GM23248 (cell line): ENCODE measurements at regions not wholly inside any gene's neighbourhood (a gene's known extent, or its start where the extent isn't known, plus 50 kb on each side); places are given as distances from the start of the nearest gene placed in this dataset.
"Not testable (repeated sequence)": the region's sequence is repeated elsewhere in the genome, so short reads cannot be mapped to it uniquely, and the experiment has no call there.

ENCODE experiments used
- DNase-seq: peaks from one replicate; pipeline ENCODE4 v3.0.0-alpha.2; 2015
- H2AFZ ChIP-seq: fragments of 200-600 bp; sonication (generic); 2 replicates; pipeline ENCODE4 v1.6.1; 2016; ENCODE audit warnings: antibody characterized with exemption
- H3F3A ChIP-seq: fragments of 200-600 bp; sonication (generic); 2 replicates; pipeline ENCODE4 v1.6.1; 2016; ENCODE audit warnings: mild to moderate bottlenecking, antibody characterized with exemption, mixed run types; ENCODE audit not compliant: insufficient read depth
- H3K27ac ChIP-seq: fragments of 200-600 bp; sonication (generic); 2 replicates; pipeline ENCODE4 v1.5.1; 2016; ENCODE audit warnings: mild to moderate bottlenecking
- H3K27me3 ChIP-seq: fragments of 200-600 bp; sonication (generic); replicated peaks from 2 replicates; pipeline ENCODE4 v1.6.1; 2016; ENCODE audit warnings: mild to moderate bottlenecking; ENCODE audit not compliant: insufficient read depth
- H3K36me3 ChIP-seq: fragments of 200-600 bp; sonication (generic); 2 replicates; pipeline ENCODE4 v1.6.1; 2016; ENCODE audit warnings: low read depth, mild to moderate bottlenecking
- H3K4me1 ChIP-seq: fragments of 200-600 bp; sonication (generic); 2 replicates; pipeline ENCODE4 v1.6.1; 2016; ENCODE audit warnings: mild to moderate bottlenecking; ENCODE audit not compliant: insufficient read depth
- H3K4me2 ChIP-seq: fragments of 200-600 bp; sonication (generic); one replicate; pipeline ENCODE4 v1.6.1; 2016; ENCODE audit warnings: mild to moderate bottlenecking; ENCODE audit not compliant: unreplicated experiment
- H3K4me3 ChIP-seq: fragments of 200-600 bp; sonication (generic); 2 replicates; pipeline ENCODE4 v1.5.1; 2016; ENCODE audit warnings: mild to moderate bottlenecking
- H3K79me2 ChIP-seq: fragments of 200-600 bp; sonication (generic); 2 replicates; pipeline ENCODE4 v1.6.1; 2016; ENCODE audit warnings: mild to moderate bottlenecking; ENCODE audit not compliant: insufficient read depth
- H3K9ac ChIP-seq: fragments of 200-600 bp; sonication (generic); 2 replicates; pipeline ENCODE4 v1.6.1; 2016; ENCODE audit warnings: mild to moderate bottlenecking
- H3K9me2 ChIP-seq: fragments of 200-600 bp; sonication (generic); 2 replicates; pipeline ENCODE4 v1.6.1; 2016; ENCODE audit warnings: mixed run types, mild to moderate bottlenecking, moderate library complexity; ENCODE audit not compliant: insufficient read depth
- H3K9me3 ChIP-seq: fragments of 200-600 bp; sonication (generic); one replicate; pipeline ENCODE4 v1.6.1; 2017; ENCODE audit warnings: low read depth
- H4K20me1 ChIP-seq: fragments of 200-600 bp; sonication (generic); 2 replicates; pipeline ENCODE4 v1.6.0; 2016; ENCODE audit not compliant: insufficient read depth
- EZH2 ChIP-seq: fragments of 200-600 bp; sonication (generic); IDR thresholded peaks from 2 replicates; pipeline ENCODE4 v1.6.1; 2018; ENCODE audit warnings: antibody characterized with exemption, mild to moderate bottlenecking; ENCODE audit not compliant: insufficient read depth, poor library complexity, severe bottlenecking
- EZH2phosphoT487 ChIP-seq: fragments of 200-600 bp; sonication (generic); IDR thresholded peaks from 2 replicates; pipeline ENCODE4 v1.6.1; 2018; ENCODE audit warnings: antibody characterized with exemption, moderate library complexity, mild to moderate bottlenecking, low read depth; ENCODE audit not compliant: insufficient read depth
- WGBS, 2 experiments: methylation state at CpG; one replicate each; pipeline ENCODE4 v1.1.6; 2015 to 2017; ENCODE audit warnings: low lambda C conversion rate in 2 of 2, low coverage in 1 of 2; ENCODE audit errors: missing lambda C conversion rate in 2 of 2; 5-methylcytosine and 5-hydroxymethylcytosine counted together
- in situ Hi-C: fragments of 300-500 bp; cut with MboI; formaldehyde crosslinking; loops from 2 replicates; pipeline ENCODE4 v1.15.0; 2020

DNA sequence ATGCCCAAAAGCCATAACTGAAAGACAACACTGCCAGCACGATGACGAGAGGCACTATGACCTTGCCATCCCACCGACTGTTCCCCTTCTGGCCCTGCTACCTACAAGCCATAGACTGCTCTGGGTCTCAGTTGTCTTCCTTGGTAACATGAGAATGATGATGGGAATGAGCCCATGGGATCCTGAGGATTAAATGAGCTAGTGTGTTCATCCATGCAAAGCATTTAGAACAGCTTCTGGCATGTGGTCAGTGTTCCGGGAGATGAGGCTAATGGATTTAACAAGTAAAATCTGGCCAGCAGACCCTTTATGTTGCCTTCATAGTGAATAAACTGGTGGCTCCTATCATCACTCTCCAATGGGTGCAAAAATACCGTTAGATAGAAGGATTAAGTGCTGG lies 62.4 kb upstream of the WDR11 start:
- H3K9me2 ChIP-seq: no peaks in the 10 kb centered on the region
- no peak overlapping the region for H2AFZ ChIP-seq
- H3K4me2 ChIP-seq: no peak overlapping the region
- no peaks in the 10 kb centered on the region for H3K27me3 ChIP-seq
- H3K79me2 ChIP-seq: no peaks in the 10 kb centered on the region
- no peaks in the 10 kb centered on the region for H3K9me3 ChIP-seq
- DNase-seq: no peak
- no peak overlapping the region for H3K27ac ChIP-seq
- H4K20me1 ChIP-seq: no peaks in the 10 kb centered on the region
- no peak overlapping the region for H3K4me3 ChIP-seq
- H3F3A ChIP-seq: no peaks in the 10 kb centered on the region
- TF ChIP-seq EZH2phosphoT487 (no peak), EZH2 (no peak)
- H3K4me1 ChIP-seq: no peaks in the 10 kb centered on the region
- H3K9ac ChIP-seq: no peak overlapping the region
- 27 to 32% methylated on average over 5 of the region's 5 CpGs for WGBS, 2 experiments
- no peaks in the 10 kb centered on the region for H3K36me3 ChIP-seq
- in situ Hi-C loops: no loop called here

DNA sequence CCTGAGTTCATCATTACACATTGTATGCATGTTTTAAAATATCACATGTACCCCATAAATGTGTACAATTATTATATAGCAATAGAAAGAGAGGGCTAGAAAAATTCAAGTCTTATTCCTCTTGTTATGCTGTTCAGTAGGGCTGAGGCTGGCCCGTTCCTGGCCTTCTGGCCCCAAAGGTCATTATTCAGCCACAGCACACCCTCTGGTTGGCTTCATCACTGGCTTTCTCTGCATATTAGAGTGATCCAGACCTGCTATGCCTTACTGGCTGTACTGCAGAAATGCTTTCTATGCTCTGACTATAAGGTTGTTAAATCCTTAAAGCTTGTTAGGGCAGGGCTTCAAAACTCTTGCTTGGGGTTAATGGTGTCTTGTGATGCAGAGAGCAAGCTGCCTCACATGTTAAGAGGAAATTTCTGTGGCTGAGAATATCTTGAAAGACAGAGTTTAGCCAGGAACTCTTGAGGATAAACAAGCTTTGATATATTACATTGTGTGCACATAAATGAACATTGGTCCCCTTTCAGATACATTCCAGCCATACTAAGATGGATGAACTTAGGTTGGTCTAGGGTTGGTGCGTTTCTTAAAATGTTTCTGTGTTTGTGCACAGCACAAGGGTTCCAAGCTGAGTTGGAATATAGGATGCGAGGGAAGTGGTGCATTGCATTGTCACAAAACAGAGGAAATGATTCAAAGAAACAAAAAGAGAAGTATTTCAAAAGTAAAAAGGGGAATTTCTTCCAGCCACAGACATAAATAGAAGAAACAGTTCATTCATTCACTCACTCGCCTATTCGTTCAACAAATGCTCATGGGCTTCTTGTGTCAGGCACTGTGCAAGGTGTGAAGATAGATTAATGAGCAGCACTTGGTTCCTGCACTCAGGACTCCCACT lies 61.6 kb upstream of the WDR11 start:
- H3K4me2 ChIP-seq: no peak overlapping the region
- H3K4me3 ChIP-seq: no peak overlapping the region
- H3K9me3 ChIP-seq: no peaks in the 10 kb centered on the region
- in situ Hi-C loops: no loop called here
- 33 to 37% methylated on average over 5 of the region's 5 CpGs for WGBS, 2 experiments
- H2AFZ ChIP-seq: no peak overlapping the region
- H3K79me2 ChIP-seq: no peaks in the 10 kb centered on the region
- DNase-seq: no peak
- no peak overlapping the region for H3K27ac ChIP-seq
- no peaks in the 10 kb centered on the region for H3K27me3 ChIP-seq
- H3F3A ChIP-seq: no peaks in the 10 kb centered on the region
- no peaks in the 10 kb centered on the region for H3K9me2 ChIP-seq
- H3K36me3 ChIP-seq: no peaks in the 10 kb centered on the region
- H4K20me1 ChIP-seq: no peaks in the 10 kb centered on the region
- TF ChIP-seq EZH2: no peak
- TF ChIP-seq EZH2phosphoT487: no peak
- no peaks in the 10 kb centered on the region for H3K4me1 ChIP-seq
- H3K9ac ChIP-seq: no peak overlapping the region

- no peak overlapping the region for H3K4me3 ChIP-seq
- H2AFZ ChIP-seq: no peak overlapping the region
- no peaks in the 10 kb centered on the region for H3K79me2 ChIP-seq
- WGBS, 2 experiments: 36 to 45% methylated on average over 5 of the region's 5 CpGs
- TF ChIP-seq EZH2: no peak
- TF ChIP-seq EZH2phosphoT487: no peak
- in situ Hi-C loops: no loop called here
- H3K9ac ChIP-seq: no peak overlapping the region
- H3K36me3 ChIP-seq: no peaks in the 10 kb centered on the region
- H4K20me1 ChIP-seq: no peaks in the 10 kb centered on the region
- H3K4me1 ChIP-seq: no peaks in the 10 kb centered on the region
- H3K9me2 ChIP-seq: no peaks in the 10 kb centered on the region
- no peaks in the 10 kb centered on the region for H3K9me3 ChIP-seq
- H3K27me3 ChIP-seq: no peaks in the 10 kb centered on the region
- no peak for DNase-seq
- no peak overlapping the region for H3K27ac ChIP-seq
- no peak overlapping the region for H3K4me2 ChIP-seq
- H3F3A ChIP-seq: no peaks in the 10 kb centered on the region
Observed at GRCh38 chr10:120791316-120791715, 59.8 kb upstream of the WDR11 start.

GRCh38 chr10:120793088-120793487 lies 58.1 kb upstream of the WDR11 start:
- no peak overlapping the region for H3K4me3 ChIP-seq

GRCh38 chr10:120794390-120794789 lies 56.8 kb upstream of the WDR11 start:
- Histone ChIP-seq H3K27ac (no peak overlapping the region), H3K9ac (no peak overlapping the region), H3K79me2 (no peaks in the 10 kb centered on the region), H3K9me3 (no peaks in the 10 kb centered on the region), H3K9me2 (no peaks in the 10 kb centered on the region), H4K20me1 (no peaks in the 10 kb centered on the region), H3F3A (no peaks in the 10 kb centered on the region), H3K36me3 (no peaks in the 10 kb centered on the region), H3K27me3 (no peaks in the 10 kb centered on the region), H3K4me2 (no peak overlapping the region), H3K4me1 (no peaks in the 10 kb centered on the region), H2AFZ (no peak overlapping the region), H3K4me3 (no peak overlapping the region)
- TF ChIP-seq EZH2 (no peak), EZH2phosphoT487 (no peak)
- no peak for DNase-seq
- in situ Hi-C loops: no loop called here
- WGBS, 2 experiments: 69 to 74% methylated on average over 4 of the region's 4 CpGs

More at GRCh38 chr10:120793088-120793487, 58.1 kb upstream of the WDR11 start:
- no peak overlapping the region for H3K9ac ChIP-seq
- TF ChIP-seq EZH2phosphoT487 (no peak), EZH2 (no peak)
- H3K79me2 ChIP-seq: no peaks in the 10 kb centered on the region
- no peaks in the 10 kb centered on the region for H3K27me3 ChIP-seq
- DNase-seq: no peak
- no peaks in the 10 kb centered on the region for H3K9me3 ChIP-seq
- no peaks in the 10 kb centered on the region for H3F3A ChIP-seq
- H3K4me2 ChIP-seq: no peak overlapping the region
- H3K36me3 ChIP-seq: no peaks in the 10 kb centered on the region
- in situ Hi-C loops: no loop called here
- H2AFZ ChIP-seq: no peak overlapping the region
- no peaks in the 10 kb centered on the region for H3K9me2 ChIP-seq
- no peak overlapping the region for H3K27ac ChIP-seq
- no peaks in the 10 kb centered on the region for H4K20me1 ChIP-seq
- 13 to 16% methylated on average over 2 of the region's 2 CpGs for WGBS, 2 experiments
- H3K4me1 ChIP-seq: no peaks in the 10 kb centered on the region

- H4K20me1 ChIP-seq, H3F3A ChIP-seq, H2AFZ ChIP-seq, H3K36me3 ChIP-seq, H3K4me1 ChIP-seq, H3K27me3 ChIP-seq, H3K9me3 ChIP-seq, DNase-seq, H3K9ac ChIP-seq, H3K9me2 ChIP-seq, in situ Hi-C loops, H3K4me2 ChIP-seq, H3K27ac ChIP-seq, H3K79me2 ChIP-seq, H3K4me3 ChIP-seq: not testable (repeated sequence)
- 78 to 82% methylated on average over 7 to 29 of the region's 29 CpGs for WGBS, 2 experiments
Observed at GRCh38 chr10:120798276-120798675, 52.9 kb upstream of the WDR11 start.
